ENCODE measurements at regions not wholly inside any gene's neighbourhood (a gene's known extent, or its start where the extent isn't known, plus 50 kb on each side); places are given as distances from the start of the nearest gene placed in this dataset.

- Histone ChIP-seq H3K9me3 (peaks cover 0 to 21% (median 0%) of the 10 kb centered on the region in 11 donors), H3K36me3 (no peaks in the 10 kb centered on the region), H3K4me3 (no peak overlapping the region), H3K4me1 (no peaks in the 10 kb centered on the region), H3K27me3 (peaks cover 0 to 4% (median 0%) of the 10 kb centered on the region in 7 donors), H3K27ac (no peak overlapping the region)
- no peak for TF ChIP-seq CTCF (IDR thresholded peaks at IDR 0.05)
- WGBS, 2 donors: 85 to 88% methylated on average over 9 of the region's 9 CpGs
- intact Hi-C loops (cut with DNase I): no loop called here
- ATAC-seq: no peak
- no peak for DNase-seq
These were observed 107.5 kb upstream of the SDK1 start for GRCh38 chr7:3193379-3194120.

DNA sequence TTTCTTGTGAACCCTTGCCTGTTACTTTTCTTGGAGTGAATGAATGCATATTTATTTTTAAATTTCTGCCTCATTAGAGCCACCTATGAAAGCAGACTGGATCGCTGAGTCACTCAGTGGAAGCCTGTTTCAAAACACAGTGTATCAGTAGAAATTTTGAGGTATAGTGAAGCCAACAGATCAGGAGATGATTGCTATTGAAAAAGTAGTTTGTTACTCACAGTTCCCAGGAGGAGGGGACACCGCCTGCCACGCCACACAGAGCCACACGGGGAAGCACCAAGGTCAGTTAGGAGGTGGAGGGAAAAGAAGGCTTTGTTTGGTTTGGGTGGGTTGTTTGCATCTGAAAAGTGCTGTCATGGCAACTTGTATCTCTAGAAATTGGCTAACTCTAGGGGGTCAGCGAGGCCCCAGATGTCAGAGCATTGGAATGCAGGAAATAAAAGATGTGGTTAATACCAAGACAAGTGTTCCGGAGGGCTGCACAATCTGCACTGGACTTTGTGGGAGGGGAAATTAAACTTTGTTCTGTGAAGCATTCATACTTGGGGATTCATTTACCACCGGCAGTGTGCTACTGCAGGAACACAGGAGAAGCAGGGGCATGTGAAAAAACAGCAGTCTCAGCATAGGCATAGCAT, 106.4 kb upstream of the SDK1 start:
- ATAC-seq: no peak

GRCh38 chr7:3195160-3195559, 105.9 kb upstream of the SDK1 start:
- Histone ChIP-seq H3K27me3 (no peaks in the 10 kb centered on the region), H3K4me3 (no peak overlapping the region), H3K27ac (no peak overlapping the region), H3K4me1 (no peaks in the 10 kb centered on the region), H3K9me3 (peaks cover 0 to 30% (median 0%) of the 10 kb centered on the region in 11 donors), H3K36me3 (no peaks in the 10 kb centered on the region)
- WGBS, 2 donors: 78 to 80% methylated on average over 6 of the region's 6 CpGs
- DNase-seq (no peak), ATAC-seq (no peak)
- intact Hi-C loops (cut with DNase I): no loop called here
- no peak for TF ChIP-seq CTCF (IDR thresholded peaks at IDR 0.05)

More for the DNA sequence above, 106.4 kb upstream of the SDK1 start:
- no peaks in the 10 kb centered on the region for H3K4me1 ChIP-seq
- TF ChIP-seq CTCF (IDR thresholded peaks at IDR 0.05): no peak
- H3K4me3 ChIP-seq: no peak overlapping the region
- H3K9me3 ChIP-seq: peaks cover 0 to 30% (median 0%) of the 10 kb centered on the region in 11 donors
- no peaks in the 10 kb centered on the region for H3K27me3 ChIP-seq
- H3K27ac ChIP-seq: no peak overlapping the region
- no peak for DNase-seq
- no peaks in the 10 kb centered on the region for H3K36me3 ChIP-seq
- intact Hi-C loops (cut with DNase I): no loop called here
- WGBS, 2 donors: 51 to 59% methylated on average over 7 of the region's 7 CpGs

DNA sequence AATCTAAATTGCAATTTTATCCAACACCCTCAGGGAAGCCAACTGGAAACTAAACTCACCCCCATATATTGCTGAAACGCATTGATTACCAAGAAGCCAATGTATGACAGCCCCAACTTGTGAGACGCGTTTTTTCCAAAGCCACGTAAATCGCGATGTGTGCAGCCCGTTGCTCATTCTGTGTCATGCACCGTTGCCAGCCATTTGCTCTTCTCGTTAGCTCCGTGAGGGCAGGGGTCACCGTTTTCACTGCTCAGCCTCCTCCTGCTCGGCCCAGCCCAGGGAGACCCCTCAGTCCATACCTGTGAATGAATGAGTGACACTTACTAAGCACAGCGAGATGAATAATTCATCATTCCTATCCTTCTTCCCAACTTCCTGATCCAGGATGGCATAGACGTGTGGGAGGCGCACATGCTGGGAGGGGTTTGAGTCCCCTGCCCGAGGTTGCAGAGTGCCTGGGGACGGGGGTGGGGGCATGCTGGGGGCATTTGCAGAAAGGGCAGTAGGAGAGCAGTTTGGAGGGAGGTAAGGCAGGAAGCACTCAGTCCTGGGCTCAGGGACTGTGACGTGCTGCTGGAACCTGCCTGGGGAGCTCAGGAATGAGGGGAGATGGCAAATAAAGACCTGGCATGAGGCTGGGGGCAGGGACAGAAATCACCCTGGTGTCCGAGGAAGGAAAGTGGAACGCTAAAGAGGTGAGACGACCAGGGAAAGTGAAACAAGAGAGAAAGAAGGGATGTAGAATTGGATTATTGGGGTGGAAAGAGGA, 104.2 kb upstream of the SDK1 start:
- no peak for DNase-seq
- no peak overlapping the region for H3K4me3 ChIP-seq
- no peak for TF ChIP-seq CTCF (IDR thresholded peaks at IDR 0.05)

More for the DNA sequence above, 104.2 kb upstream of the SDK1 start:
- ATAC-seq: no peak
- Histone ChIP-seq H3K27ac (no peak overlapping the region), H3K4me1 (no peaks in the 10 kb centered on the region), H3K27me3 (no peaks in the 10 kb centered on the region), H3K9me3 (peaks cover 0 to 30% (median 0%) of the 10 kb centered on the region in 11 donors), H3K36me3 (no peaks in the 10 kb centered on the region)
- intact Hi-C loops (cut with DNase I): no loop called here
- WGBS, 2 donors: 81 to 85% methylated on average over 21 of the region's 21 CpGs
